ENCODE measurements at regions not wholly inside any gene's neighbourhood (a gene's known extent, or its start where the extent isn't known, plus 50 kb on each side); places are given as distances from the start of the nearest gene placed in this dataset.

GRCh38 chr7:22607180-22607579, 107.2 kb upstream of the STEAP1B start:
- Mint-ChIP-seq H3K36me3 (ENCODE audit: insufficient read depth) (no peaks in the 10 kb centered on the region), H3K9me3 (no peaks in the 10 kb centered on the region), H3K4me3 (no peak overlapping the region), H3K27ac (no peak overlapping the region), H3K27me3 (peaks cover 23 to 26% of the 10 kb centered on the region in 2 donors), H3K4me1 (ENCODE audit: low read depth in 2 of 2) (no peaks in the 10 kb centered on the region)
- ATAC-seq (replicated peaks) (no peak), DNase-seq (no peak)

- no peaks in the 10 kb centered on the region for H3K4me1 Mint-ChIP-seq (ENCODE audit: low read depth in 2 of 2)
- DNase-seq, result no peak
- no peak for ATAC-seq (replicated peaks)
- H3K27ac Mint-ChIP-seq, result no peak overlapping the region
- no peaks in the 10 kb centered on the region for H3K36me3 Mint-ChIP-seq (ENCODE audit: insufficient read depth)
- H3K9me3 Mint-ChIP-seq, result no peaks in the 10 kb centered on the region
- no peak overlapping the region for H3K4me3 Mint-ChIP-seq
- H3K27me3 Mint-ChIP-seq, result peaks cover 13 to 17% of the 10 kb centered on the region in 2 donors
Measured at GRCh38 chr7:22604246-22604645, 104.3 kb upstream of the STEAP1B start.

GRCh38 chr7:22601812-22602565, 102.0 kb upstream of the STEAP1B start:
- ATAC-seq (replicated peaks), result no peak

GRCh38 chr7:22601408-22601807, 101.4 kb upstream of the STEAP1B start:
- no peak overlapping the region for H3K4me3 Mint-ChIP-seq
- H3K36me3 Mint-ChIP-seq (ENCODE audit: insufficient read depth), result no peaks in the 10 kb centered on the region
- DNase-seq (no peak), ATAC-seq (replicated peaks) (no peak)
- peaks cover 19 to 30% of the 10 kb centered on the region in 2 donors for H3K27me3 Mint-ChIP-seq
- H3K9me3 Mint-ChIP-seq, result no peaks in the 10 kb centered on the region
- no peak overlapping the region for H3K27ac Mint-ChIP-seq
- H3K4me1 Mint-ChIP-seq (ENCODE audit: low read depth in 2 of 2), result no peaks in the 10 kb centered on the region

More at GRCh38 chr7:22601812-22602565, 102.0 kb upstream of the STEAP1B start:
- H3K9me3 Mint-ChIP-seq, result no peaks in the 10 kb centered on the region
- peaks cover 19 to 30% of the 10 kb centered on the region in 2 donors for H3K27me3 Mint-ChIP-seq
- no peaks in the 10 kb centered on the region for H3K4me1 Mint-ChIP-seq (ENCODE audit: low read depth in 2 of 2)
- DNase-seq, result no peak
- H3K4me3 Mint-ChIP-seq, result no peak overlapping the region
- H3K36me3 Mint-ChIP-seq (ENCODE audit: insufficient read depth), result no peaks in the 10 kb centered on the region
- no peak overlapping the region for H3K27ac Mint-ChIP-seq

- Mint-ChIP-seq H3K9me3 (no peaks in the 10 kb centered on the region), H3K4me1 (ENCODE audit: low read depth in 2 of 2) (no peaks in the 10 kb centered on the region), H3K4me3 (no peak overlapping the region), H3K36me3 (ENCODE audit: insufficient read depth) (no peaks in the 10 kb centered on the region), H3K27ac (no peak overlapping the region), H3K27me3 (peaks cover 19 to 30% of the 10 kb centered on the region in 2 donors)
- DNase-seq, result no peak
- ATAC-seq (replicated peaks), result no peak
Measured at GRCh38 chr7:22601003-22601402, 101.0 kb upstream of the STEAP1B start.

- Mint-ChIP-seq H3K9me3 (no peaks in the 10 kb centered on the region), H3K27ac (no peak overlapping the region), H3K4me1 (ENCODE audit: low read depth in 2 of 2) (no peaks in the 10 kb centered on the region), H3K4me3 (no peak overlapping the region), H3K36me3 (ENCODE audit: insufficient read depth) (no peaks in the 10 kb centered on the region), H3K27me3 (peaks cover 23 to 36% of the 10 kb centered on the region in 2 donors)
- DNase-seq (no peak), ATAC-seq (replicated peaks) (no peak)
Measured at GRCh38 chr7:22598318-22598920, 98.4 kb upstream of the STEAP1B start.

- H3K27me3 Mint-ChIP-seq, result peaks cover 19 to 30% of the 10 kb centered on the region in 2 donors
- no peaks in the 10 kb centered on the region for H3K4me1 Mint-ChIP-seq (ENCODE audit: low read depth in 2 of 2)
- H3K27ac Mint-ChIP-seq, result no peak overlapping the region
- no peak for ATAC-seq (replicated peaks)
- no peaks in the 10 kb centered on the region for H3K36me3 Mint-ChIP-seq (ENCODE audit: insufficient read depth)
- no peak overlapping the region for H3K4me3 Mint-ChIP-seq
- H3K9me3 Mint-ChIP-seq, result no peaks in the 10 kb centered on the region
- no peak for DNase-seq
Measured at GRCh38 chr7:22597844-22598243, 97.9 kb upstream of the STEAP1B start.

GRCh38 chr7:22596763-22597400, 96.9 kb upstream of the STEAP1B start:
- Mint-ChIP-seq H3K4me3 (no peak overlapping the region), H3K36me3 (ENCODE audit: insufficient read depth) (no peaks in the 10 kb centered on the region), H3K4me1 (ENCODE audit: low read depth in 2 of 2) (no peaks in the 10 kb centered on the region), H3K27ac (no peak overlapping the region), H3K27me3 (peaks cover 25 to 26% of the 10 kb centered on the region in 2 donors), H3K9me3 (no peaks in the 10 kb centered on the region)
- no peak for ATAC-seq (replicated peaks)
- no peak for DNase-seq

GRCh38 chr7:22594020-22594419, 94.0 kb upstream of the STEAP1B start:
- DNase-seq, result no peak
- Mint-ChIP-seq H3K27me3 (peaks cover 24 to 46% of the 10 kb centered on the region in 2 donors), H3K9me3 (no peaks in the 10 kb centered on the region), H3K27ac (no peak overlapping the region), H3K4me1 (ENCODE audit: low read depth in 2 of 2) (no peaks in the 10 kb centered on the region), H3K36me3 (ENCODE audit: insufficient read depth) (no peaks in the 10 kb centered on the region), H3K4me3 (no peak overlapping the region)
- ATAC-seq (replicated peaks), result no peak

GRCh38 chr7:22591271-22591670, 91.3 kb upstream of the STEAP1B start:
- Mint-ChIP-seq H3K27me3 (peaks cover 20 to 38% of the 10 kb centered on the region in 2 donors), H3K4me3 (no peak overlapping the region), H3K27ac (no peak overlapping the region), H3K4me1 (ENCODE audit: low read depth in 2 of 2) (peaks cover 2 to 4% of the 10 kb centered on the region in 2 donors), H3K36me3 (ENCODE audit: insufficient read depth) (no peaks in the 10 kb centered on the region), H3K9me3 (no peaks in the 10 kb centered on the region)
- DNase-seq, result no peak
- no peak for ATAC-seq (replicated peaks)

GRCh38 chr7:22589641-22590201, 89.7 kb upstream of the STEAP1B start:
- peaks cover 2 to 4% of the 10 kb centered on the region in 2 donors for H3K4me1 Mint-ChIP-seq (ENCODE audit: low read depth in 2 of 2)
- no peaks in the 10 kb centered on the region for H3K9me3 Mint-ChIP-seq
- DNase-seq (no peak), ATAC-seq (replicated peaks) (no peak)
- H3K4me3 Mint-ChIP-seq, result no peak overlapping the region
- H3K36me3 Mint-ChIP-seq (ENCODE audit: insufficient read depth), result no peaks in the 10 kb centered on the region
- H3K27ac Mint-ChIP-seq, result no peak overlapping the region
- peaks cover 10 to 37% of the 10 kb centered on the region in 2 donors for H3K27me3 Mint-ChIP-seq

- Mint-ChIP-seq H3K4me3 (no peak overlapping the region), H3K27ac (no peak overlapping the region), H3K27me3 (peaks cover 10 to 34% of the 10 kb centered on the region in 2 donors), H3K4me1 (ENCODE audit: low read depth in 2 of 2) (peaks cover 2 to 4% of the 10 kb centered on the region in 2 donors), H3K36me3 (ENCODE audit: insufficient read depth) (no peaks in the 10 kb centered on the region), H3K9me3 (no peaks in the 10 kb centered on the region)
- ATAC-seq (replicated peaks) (no peak), DNase-seq (no peak)
Measured at GRCh38 chr7:22588351-22588750, 88.4 kb upstream of the STEAP1B start.

- peak overlapping the region in 1 of 2 donors; percentile 81 for H3K27ac Mint-ChIP-seq
- H3K4me1 Mint-ChIP-seq (ENCODE audit: low read depth in 2 of 2), result peaks cover 2 to 4% of the 10 kb centered on the region in 2 donors
- peak overlapping the region in 1 of 2 donors; percentile 30 for H3K4me3 Mint-ChIP-seq
- H3K27me3 Mint-ChIP-seq, result peaks cover 3 to 44% of the 10 kb centered on the region in 2 donors
- H3K36me3 Mint-ChIP-seq (ENCODE audit: insufficient read depth), result no peaks in the 10 kb centered on the region
- DNase-seq (no peak), ATAC-seq (replicated peaks) (no peak)
- H3K9me3 Mint-ChIP-seq, result no peaks in the 10 kb centered on the region
Measured at GRCh38 chr7:22587322-22587721, 87.3 kb upstream of the STEAP1B start.

Measured in effector memory CD8-positive, alpha-beta T cell (primary cell).